Panc1 (cell line): ENCODE measurements at regions not wholly inside any gene's neighbourhood (a gene's known extent, or its start where the extent isn't known, plus 50 kb on each side); places are given as distances from the start of the nearest gene placed in this dataset.

ENCODE experiments used
- POLR2AphosphoS5 ChIP-seq: IDR thresholded peaks from 2 replicates; pipeline ENCODE4 v1.6.1; 2012; ENCODE audit warnings: mild to moderate bottlenecking, low read depth, low read length, moderate library complexity
- TCF7L2 ChIP-seq: IDR thresholded peaks from 2 replicates; pipeline ENCODE4 v1.6.1; 2011; ENCODE audit warnings: mild to moderate bottlenecking, low read depth, low read length, inconsistent platforms
- TF ChIP-seq, protein P1 (sequence below): fragments of 450-650 bp; IDR thresholded peaks from 2 replicates; pipeline ENCODE4 v1.5.1; 2017; ENCODE audit warnings: mild to moderate bottlenecking
- TF ChIP-seq, protein P2 (sequence below), 2 experiments: IDR thresholded peaks; 2 replicates each; pipeline ENCODE4 v1.6.1; 2011 to 2012; ENCODE audit warnings: low read depth in 2 of 2, control low read depth in 1 of 2, low read length in 1 of 2, mild to moderate bottlenecking in 1 of 2, moderate library complexity in 1 of 2; ENCODE audit not compliant: insufficient read depth in 1 of 2

DNA sequence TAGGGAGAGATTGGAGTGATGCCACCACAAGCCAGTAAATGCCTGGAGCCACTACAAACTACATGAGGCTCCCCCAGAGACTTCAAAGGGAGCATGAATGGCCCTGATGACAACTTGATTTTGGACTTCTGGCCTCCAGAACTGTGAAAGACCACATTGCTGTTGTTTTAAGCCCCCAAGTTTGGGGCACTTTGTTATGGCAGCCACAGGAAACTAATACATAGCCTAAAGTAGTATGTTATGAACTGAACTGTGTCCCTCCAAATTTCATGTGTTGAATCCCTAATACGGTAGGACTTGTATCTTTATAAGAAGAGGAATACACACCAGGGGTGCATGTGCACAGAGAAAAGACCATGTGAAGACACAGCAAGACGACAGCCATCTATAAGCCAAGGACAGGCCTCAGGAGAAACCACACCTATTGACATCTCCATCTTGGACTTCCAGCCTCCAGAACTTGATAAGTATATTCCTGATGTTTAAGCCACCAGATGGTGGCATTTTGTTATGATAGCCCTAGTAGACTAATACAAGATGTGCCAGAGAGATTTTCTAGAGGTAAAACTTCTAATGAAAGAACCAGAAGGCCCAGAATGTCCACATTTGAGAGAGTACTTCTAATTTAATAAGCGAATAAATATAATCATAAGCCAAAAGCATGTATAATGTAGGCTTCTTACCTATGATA, 127.1 kb upstream of the BMP4 start:
- TF ChIP-seq, protein P1, sequence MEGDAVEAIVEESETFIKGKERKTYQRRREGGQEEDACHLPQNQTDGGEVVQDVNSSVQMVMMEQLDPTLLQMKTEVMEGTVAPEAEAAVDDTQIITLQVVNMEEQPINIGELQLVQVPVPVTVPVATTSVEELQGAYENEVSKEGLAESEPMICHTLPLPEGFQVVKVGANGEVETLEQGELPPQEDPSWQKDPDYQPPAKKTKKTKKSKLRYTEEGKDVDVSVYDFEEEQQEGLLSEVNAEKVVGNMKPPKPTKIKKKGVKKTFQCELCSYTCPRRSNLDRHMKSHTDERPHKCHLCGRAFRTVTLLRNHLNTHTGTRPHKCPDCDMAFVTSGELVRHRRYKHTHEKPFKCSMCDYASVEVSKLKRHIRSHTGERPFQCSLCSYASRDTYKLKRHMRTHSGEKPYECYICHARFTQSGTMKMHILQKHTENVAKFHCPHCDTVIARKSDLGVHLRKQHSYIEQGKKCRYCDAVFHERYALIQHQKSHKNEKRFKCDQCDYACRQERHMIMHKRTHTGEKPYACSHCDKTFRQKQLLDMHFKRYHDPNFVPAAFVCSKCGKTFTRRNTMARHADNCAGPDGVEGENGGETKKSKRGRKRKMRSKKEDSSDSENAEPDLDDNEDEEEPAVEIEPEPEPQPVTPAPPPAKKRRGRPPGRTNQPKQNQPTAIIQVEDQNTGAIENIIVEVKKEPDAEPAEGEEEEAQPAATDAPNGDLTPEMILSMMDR: no peak
- TF ChIP-seq POLR2AphosphoS5: no peak
- TF ChIP-seq TCF7L2: no peak
- TF ChIP-seq, protein P2, sequence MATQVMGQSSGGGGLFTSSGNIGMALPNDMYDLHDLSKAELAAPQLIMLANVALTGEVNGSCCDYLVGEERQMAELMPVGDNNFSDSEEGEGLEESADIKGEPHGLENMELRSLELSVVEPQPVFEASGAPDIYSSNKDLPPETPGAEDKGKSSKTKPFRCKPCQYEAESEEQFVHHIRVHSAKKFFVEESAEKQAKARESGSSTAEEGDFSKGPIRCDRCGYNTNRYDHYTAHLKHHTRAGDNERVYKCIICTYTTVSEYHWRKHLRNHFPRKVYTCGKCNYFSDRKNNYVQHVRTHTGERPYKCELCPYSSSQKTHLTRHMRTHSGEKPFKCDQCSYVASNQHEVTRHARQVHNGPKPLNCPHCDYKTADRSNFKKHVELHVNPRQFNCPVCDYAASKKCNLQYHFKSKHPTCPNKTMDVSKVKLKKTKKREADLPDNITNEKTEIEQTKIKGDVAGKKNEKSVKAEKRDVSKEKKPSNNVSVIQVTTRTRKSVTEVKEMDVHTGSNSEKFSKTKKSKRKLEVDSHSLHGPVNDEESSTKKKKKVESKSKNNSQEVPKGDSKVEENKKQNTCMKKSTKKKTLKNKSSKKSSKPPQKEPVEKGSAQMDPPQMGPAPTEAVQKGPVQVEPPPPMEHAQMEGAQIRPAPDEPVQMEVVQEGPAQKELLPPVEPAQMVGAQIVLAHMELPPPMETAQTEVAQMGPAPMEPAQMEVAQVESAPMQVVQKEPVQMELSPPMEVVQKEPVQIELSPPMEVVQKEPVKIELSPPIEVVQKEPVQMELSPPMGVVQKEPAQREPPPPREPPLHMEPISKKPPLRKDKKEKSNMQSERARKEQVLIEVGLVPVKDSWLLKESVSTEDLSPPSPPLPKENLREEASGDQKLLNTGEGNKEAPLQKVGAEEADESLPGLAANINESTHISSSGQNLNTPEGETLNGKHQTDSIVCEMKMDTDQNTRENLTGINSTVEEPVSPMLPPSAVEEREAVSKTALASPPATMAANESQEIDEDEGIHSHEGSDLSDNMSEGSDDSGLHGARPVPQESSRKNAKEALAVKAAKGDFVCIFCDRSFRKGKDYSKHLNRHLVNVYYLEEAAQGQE (IDR thresholded peaks at IDR 0.05; ENCODE audit: insufficient read depth in 1 of 2, low read depth in 2 of 2, low read length in 1 of 2): no peak
